ENCODE measurements at regions not wholly inside any gene's neighbourhood (a gene's known extent, or its start where the extent isn't known, plus 50 kb on each side); places are given as distances from the start of the nearest gene placed in this dataset.

DNA sequence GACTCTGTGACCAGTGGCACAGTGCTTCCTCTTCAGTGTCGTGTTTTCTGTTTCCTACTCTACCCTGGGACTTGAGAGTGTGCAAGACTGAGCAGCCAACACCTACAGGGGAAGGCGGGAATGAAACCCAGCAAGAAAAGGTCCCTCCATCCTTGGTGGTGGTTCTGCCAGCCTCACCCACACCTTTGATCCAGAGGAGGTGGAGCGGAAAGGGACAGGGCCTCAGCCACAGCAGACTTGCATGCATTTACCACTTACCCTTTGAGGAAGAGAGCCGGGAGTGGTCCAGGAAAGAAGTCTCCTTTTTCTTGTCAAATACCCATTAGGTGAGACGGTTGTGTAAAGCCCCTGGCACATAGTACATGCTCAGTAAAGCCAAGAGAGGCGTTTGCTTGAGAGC lies 164.8 kb upstream of the ZNF536 start:
- WGBS: 82% methylated on average over 6 of the region's 6 CpGs
- Histone ChIP-seq H3K27ac (ENCODE audit: low read depth in 1 of 2, low read length in 1 of 2) (no peak overlapping the region), H3K36me3 (ENCODE audit: control insufficient read depth in 2 of 2, insufficient read depth in 2 of 2, low read length in 1 of 2) (no peaks in the 10 kb centered on the region), H3K9me3 (ENCODE audit: control insufficient read depth in 2 of 2, insufficient read depth in 1 of 2, low read length in 1 of 2) (no peaks in the 10 kb centered on the region), H3K4me3 (ENCODE audit: low read length in 2 of 2) (no peak overlapping the region), H3K4me1 (ENCODE audit: control insufficient read depth in 2 of 2, insufficient read depth in 2 of 2, low read length in 2 of 2) (no peaks in the 10 kb centered on the region), H3K27me3 (ENCODE audit: control insufficient read depth in 2 of 2, insufficient read depth in 1 of 2, low read length in 1 of 2) (peaks cover 2% of the 10 kb centered on the region in 2 donors)
- DNase-seq (ENCODE audit: low read depth in 6 of 9, low spot score in 9 of 9): no peak

DNA sequence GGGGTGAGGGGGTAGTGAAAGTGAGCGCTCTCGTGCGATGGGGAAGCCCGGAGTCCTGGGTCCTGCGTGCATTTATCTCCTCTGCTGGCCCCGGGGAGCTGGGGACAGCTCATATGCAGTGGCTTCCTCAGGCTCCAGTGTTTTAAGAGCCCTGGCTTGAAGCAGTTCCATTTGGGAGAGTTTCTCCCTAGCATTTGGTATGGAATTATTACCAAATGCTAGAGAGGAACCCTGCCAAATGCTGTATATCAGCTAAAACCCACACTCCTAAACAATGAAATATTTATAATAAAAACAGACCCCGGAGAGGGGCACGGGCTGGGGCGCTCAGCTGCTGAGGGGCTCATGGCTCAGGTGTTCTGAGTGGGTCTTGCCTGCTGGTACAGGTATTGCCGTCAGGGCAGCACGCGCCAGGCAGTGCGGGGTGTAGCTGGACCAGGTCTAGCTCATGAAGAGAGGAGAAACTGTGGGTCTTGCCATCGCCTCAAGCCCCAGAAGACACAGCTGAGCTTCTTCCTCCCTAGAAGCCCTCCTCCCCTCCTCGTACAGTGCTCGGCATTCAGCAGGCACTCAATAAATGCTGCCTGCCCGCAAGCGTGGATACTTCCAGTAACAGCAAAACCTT lies 163.6 kb upstream of the ZNF536 start:
- H3K27me3 ChIP-seq (ENCODE audit: control insufficient read depth in 2 of 2, insufficient read depth in 1 of 2, low read length in 1 of 2): peaks cover 2% of the 10 kb centered on the region in 2 donors
- H3K27ac ChIP-seq (ENCODE audit: low read depth in 1 of 2, low read length in 1 of 2): no peak overlapping the region
- WGBS: 93% methylated on average over 18 of the region's 18 CpGs
- DNase-seq (ENCODE audit: low read depth in 6 of 9, low spot score in 9 of 9): no peak
- H3K9me3 ChIP-seq (ENCODE audit: control insufficient read depth in 2 of 2, insufficient read depth in 1 of 2, low read length in 1 of 2): no peaks in the 10 kb centered on the region
- no peak overlapping the region for H3K4me3 ChIP-seq (ENCODE audit: low read length in 2 of 2)
- H3K4me1 ChIP-seq (ENCODE audit: control insufficient read depth in 2 of 2, insufficient read depth in 2 of 2, low read length in 2 of 2): no peaks in the 10 kb centered on the region
- H3K36me3 ChIP-seq (ENCODE audit: control insufficient read depth in 2 of 2, insufficient read depth in 2 of 2, low read length in 1 of 2): no peaks in the 10 kb centered on the region

DNA sequence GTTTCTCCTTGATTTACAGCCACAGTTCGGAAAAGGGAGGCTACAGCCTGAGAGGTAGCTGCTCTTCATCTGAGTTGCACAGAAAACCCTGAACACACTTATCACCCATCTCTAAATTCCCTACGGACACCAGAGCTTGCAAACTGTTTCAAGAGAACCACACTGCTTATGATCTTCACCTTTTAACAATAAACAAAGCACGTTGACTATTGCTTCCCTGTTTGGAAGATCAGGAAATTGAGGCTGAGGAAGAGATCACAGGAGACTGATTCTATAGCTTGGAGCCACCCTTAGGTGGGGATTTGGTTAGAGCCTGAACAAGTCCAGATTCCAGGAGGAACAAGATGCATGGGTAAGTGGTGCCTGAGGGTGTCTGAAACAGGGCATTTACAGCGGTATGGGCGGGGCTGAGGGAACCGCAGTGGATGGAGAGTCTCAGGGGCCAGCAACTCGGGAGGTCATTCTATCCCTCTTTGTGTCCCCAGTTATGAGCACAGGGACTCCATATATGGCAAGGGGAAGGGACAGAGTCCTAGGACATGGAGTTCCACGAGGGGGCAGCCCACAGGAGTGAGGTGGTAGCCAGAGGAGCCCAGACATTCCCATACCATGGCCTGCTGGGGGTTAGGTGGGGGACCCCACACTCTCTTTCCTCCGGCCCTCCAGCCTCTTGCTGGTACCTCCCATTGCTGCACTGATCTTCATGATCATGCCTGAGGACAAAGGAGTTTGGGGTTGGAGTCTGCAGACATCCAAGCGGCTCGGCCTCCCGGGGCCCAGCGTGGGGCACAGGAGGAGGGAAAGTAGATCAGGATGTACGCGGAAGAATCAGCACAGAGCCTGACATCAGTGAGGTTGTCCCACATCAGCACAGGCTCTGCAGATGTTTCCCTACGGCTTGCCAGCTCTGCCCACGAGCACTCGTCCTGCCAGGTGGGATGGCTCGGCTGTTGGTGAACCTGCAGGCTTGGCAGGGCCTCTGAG lies 162.3 kb upstream of the ZNF536 start:
- no peaks in the 10 kb centered on the region for H3K36me3 ChIP-seq (ENCODE audit: control insufficient read depth in 2 of 2, insufficient read depth in 2 of 2, low read length in 1 of 2)
- WGBS: 76% methylated on average over 19 of the region's 19 CpGs
- H3K27me3 ChIP-seq (ENCODE audit: control insufficient read depth in 2 of 2, insufficient read depth in 1 of 2, low read length in 1 of 2): peaks cover 2% of the 10 kb centered on the region in 2 donors
- no peak for DNase-seq (ENCODE audit: low read depth in 6 of 9, low spot score in 9 of 9)
- no peak overlapping the region for H3K27ac ChIP-seq (ENCODE audit: low read depth in 1 of 2, low read length in 1 of 2)
- no peaks in the 10 kb centered on the region for H3K4me1 ChIP-seq (ENCODE audit: control insufficient read depth in 2 of 2, insufficient read depth in 2 of 2, low read length in 2 of 2)
- no peak overlapping the region for H3K4me3 ChIP-seq (ENCODE audit: low read length in 2 of 2)
- no peaks in the 10 kb centered on the region for H3K9me3 ChIP-seq (ENCODE audit: control insufficient read depth in 2 of 2, insufficient read depth in 1 of 2, low read length in 1 of 2)

GRCh38 chr19:30212574-30212973 lies 159.6 kb upstream of the ZNF536 start:
- Histone ChIP-seq H3K27me3 (ENCODE audit: control insufficient read depth in 2 of 2, insufficient read depth in 1 of 2, low read length in 1 of 2) (peaks cover 2% of the 10 kb centered on the region in 2 donors), H3K36me3 (ENCODE audit: control insufficient read depth in 2 of 2, insufficient read depth in 2 of 2, low read length in 1 of 2) (no peaks in the 10 kb centered on the region), H3K9me3 (ENCODE audit: control insufficient read depth in 2 of 2, insufficient read depth in 1 of 2, low read length in 1 of 2) (no peaks in the 10 kb centered on the region), H3K4me1 (ENCODE audit: control insufficient read depth in 2 of 2, insufficient read depth in 2 of 2, low read length in 2 of 2) (no peaks in the 10 kb centered on the region), H3K27ac (ENCODE audit: low read depth in 1 of 2, low read length in 1 of 2) (no peak overlapping the region), H3K4me3 (ENCODE audit: low read length in 2 of 2) (no peak overlapping the region)
- WGBS: 88% methylated on average over 12 of the region's 12 CpGs
- no peak for DNase-seq (ENCODE audit: low read depth in 6 of 9, low spot score in 9 of 9)

DNA sequence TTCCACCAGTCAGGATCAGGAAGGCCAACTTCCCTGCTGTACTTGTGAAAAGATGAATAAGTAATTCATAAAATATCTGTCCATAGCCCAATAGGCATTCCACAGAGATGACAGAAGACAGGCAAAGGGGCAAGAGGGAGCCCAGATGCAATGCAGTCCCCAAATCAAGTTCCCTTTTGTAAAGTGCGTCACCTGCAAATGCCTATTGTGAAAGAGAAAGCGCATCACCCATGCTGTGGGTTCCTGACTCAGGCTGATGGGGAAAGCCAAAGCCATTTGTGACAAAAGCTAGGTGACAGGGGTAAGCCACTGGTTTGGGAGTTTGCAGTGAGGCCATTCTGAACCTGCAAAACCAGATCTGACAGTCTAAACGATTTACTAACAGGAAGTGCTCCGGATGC lies 157.5 kb upstream of the ZNF536 start:
- Histone ChIP-seq H3K9me3 (ENCODE audit: control insufficient read depth in 2 of 2, insufficient read depth in 1 of 2, low read length in 1 of 2) (no peaks in the 10 kb centered on the region), H3K36me3 (ENCODE audit: control insufficient read depth in 2 of 2, insufficient read depth in 2 of 2, low read length in 1 of 2) (no peaks in the 10 kb centered on the region), H3K4me3 (ENCODE audit: low read length in 2 of 2) (no peak overlapping the region), H3K4me1 (ENCODE audit: control insufficient read depth in 2 of 2, insufficient read depth in 2 of 2, low read length in 2 of 2) (no peaks in the 10 kb centered on the region), H3K27me3 (ENCODE audit: control insufficient read depth in 2 of 2, insufficient read depth in 1 of 2, low read length in 1 of 2) (peaks cover 0 to 4% of the 10 kb centered on the region in 2 donors), H3K27ac (ENCODE audit: low read depth in 1 of 2, low read length in 1 of 2) (no peak overlapping the region)
- DNase-seq (ENCODE audit: low read depth in 6 of 9, low spot score in 9 of 9): no peak
- WGBS: 16% methylated on average over 4 of the region's 4 CpGs

DNA sequence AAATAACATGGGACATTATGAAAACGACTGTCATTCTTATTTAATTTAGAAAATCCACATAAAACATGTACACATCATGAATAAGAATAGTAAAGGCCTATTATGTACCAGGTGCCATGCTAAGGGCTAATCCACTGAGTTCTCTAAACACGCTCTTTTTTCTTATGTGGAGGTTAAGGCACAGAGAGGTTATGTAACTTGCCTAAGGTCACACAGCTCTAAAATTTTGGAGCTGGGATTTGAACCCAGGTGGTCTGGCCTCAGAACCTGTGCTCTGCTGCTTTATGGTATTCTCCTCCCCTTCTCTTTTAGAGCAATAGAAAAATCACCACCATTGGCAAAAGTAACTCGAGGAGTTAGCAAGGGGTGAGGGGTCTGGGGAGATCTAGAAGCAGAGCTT lies 156.9 kb upstream of the ZNF536 start:
- DNase-seq (ENCODE audit: low read depth in 6 of 9, low spot score in 9 of 9): no peak
- H3K27me3 ChIP-seq (ENCODE audit: control insufficient read depth in 2 of 2, insufficient read depth in 1 of 2, low read length in 1 of 2): peaks cover 0 to 5% of the 10 kb centered on the region in 2 donors

GRCh38 chr19:30216453-30216852 lies 155.7 kb upstream of the ZNF536 start:
- no peak overlapping the region for H3K4me3 ChIP-seq (ENCODE audit: low read length in 2 of 2)
- H3K27ac ChIP-seq (ENCODE audit: low read depth in 1 of 2, low read length in 1 of 2): no peak overlapping the region
- no peaks in the 10 kb centered on the region for H3K9me3 ChIP-seq (ENCODE audit: control insufficient read depth in 2 of 2, insufficient read depth in 1 of 2, low read length in 1 of 2)
- DNase-seq (ENCODE audit: low read depth in 6 of 9, low spot score in 9 of 9): no peak
- H3K27me3 ChIP-seq (ENCODE audit: control insufficient read depth in 2 of 2, insufficient read depth in 1 of 2, low read length in 1 of 2): peaks cover 3 to 7% of the 10 kb centered on the region in 2 donors
- 97% methylated on average over 4 of the region's 4 CpGs for WGBS
- no peaks in the 10 kb centered on the region for H3K4me1 ChIP-seq (ENCODE audit: control insufficient read depth in 2 of 2, insufficient read depth in 2 of 2, low read length in 2 of 2)
- no peaks in the 10 kb centered on the region for H3K36me3 ChIP-seq (ENCODE audit: control insufficient read depth in 2 of 2, insufficient read depth in 2 of 2, low read length in 1 of 2)

More for the DNA sequence above, 156.9 kb upstream of the ZNF536 start:
- H3K4me1 ChIP-seq (ENCODE audit: control insufficient read depth in 2 of 2, insufficient read depth in 2 of 2, low read length in 2 of 2): no peaks in the 10 kb centered on the region
- no peaks in the 10 kb centered on the region for H3K36me3 ChIP-seq (ENCODE audit: control insufficient read depth in 2 of 2, insufficient read depth in 2 of 2, low read length in 1 of 2)
- no peak overlapping the region for H3K27ac ChIP-seq (ENCODE audit: low read depth in 1 of 2, low read length in 1 of 2)
- H3K4me3 ChIP-seq (ENCODE audit: low read length in 2 of 2): no peak overlapping the region
- H3K9me3 ChIP-seq (ENCODE audit: control insufficient read depth in 2 of 2, insufficient read depth in 1 of 2, low read length in 1 of 2): no peaks in the 10 kb centered on the region
- WGBS: 81% methylated on average over 3 of the region's 3 CpGs

- Histone ChIP-seq H3K4me1 (ENCODE audit: control insufficient read depth in 2 of 2, insufficient read depth in 2 of 2, low read length in 2 of 2) (no peaks in the 10 kb centered on the region), H3K36me3 (ENCODE audit: control insufficient read depth in 2 of 2, insufficient read depth in 2 of 2, low read length in 1 of 2) (no peaks in the 10 kb centered on the region), H3K27me3 (ENCODE audit: control insufficient read depth in 2 of 2, insufficient read depth in 1 of 2, low read length in 1 of 2) (peaks cover 9 to 16% of the 10 kb centered on the region in 2 donors), H3K9me3 (ENCODE audit: control insufficient read depth in 2 of 2, insufficient read depth in 1 of 2, low read length in 1 of 2) (no peaks in the 10 kb centered on the region), H3K4me3 (ENCODE audit: low read length in 2 of 2) (no peak overlapping the region), H3K27ac (ENCODE audit: low read depth in 1 of 2, low read length in 1 of 2) (no peak overlapping the region)
- no peak for DNase-seq (ENCODE audit: low read depth in 6 of 9, low spot score in 9 of 9)
- 96% methylated on average over 5 of the region's 5 CpGs for WGBS
Measured at GRCh38 chr19:30217461-30217860, 154.7 kb upstream of the ZNF536 start.

DNA sequence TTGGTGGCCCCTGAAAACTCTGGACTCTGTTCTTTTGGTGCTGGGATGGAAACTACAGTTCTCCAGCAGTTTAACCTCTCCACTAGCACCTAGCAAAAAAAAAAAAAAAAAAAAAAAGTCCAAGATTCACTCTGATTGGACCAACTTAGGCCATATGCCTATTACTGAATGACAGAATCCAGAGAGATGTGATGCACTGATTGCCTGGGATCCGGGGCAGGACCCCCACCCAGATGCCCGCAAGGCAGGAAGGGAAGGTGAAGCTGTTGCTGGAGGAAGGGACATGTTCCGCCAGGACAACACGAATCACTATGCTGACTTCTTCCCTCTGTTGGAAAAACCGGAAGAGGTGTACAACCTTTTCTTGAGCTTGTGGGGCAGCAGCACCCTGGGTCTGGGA lies 152.5 kb upstream of the ZNF536 start:
- 92% methylated on average over 5 of the region's 5 CpGs for WGBS
- peaks cover 31 to 38% of the 10 kb centered on the region in 2 donors for H3K27me3 ChIP-seq (ENCODE audit: control insufficient read depth in 2 of 2, insufficient read depth in 1 of 2, low read length in 1 of 2)

More for the DNA sequence above, 152.5 kb upstream of the ZNF536 start:
- DNase-seq (ENCODE audit: low read depth in 6 of 9, low spot score in 9 of 9): no peak
- H3K27ac ChIP-seq (ENCODE audit: low read depth in 1 of 2, low read length in 1 of 2): no peak overlapping the region
- no peaks in the 10 kb centered on the region for H3K36me3 ChIP-seq (ENCODE audit: control insufficient read depth in 2 of 2, insufficient read depth in 2 of 2, low read length in 1 of 2)
- H3K4me3 ChIP-seq (ENCODE audit: low read length in 2 of 2): no peak overlapping the region
- H3K9me3 ChIP-seq (ENCODE audit: control insufficient read depth in 2 of 2, insufficient read depth in 1 of 2, low read length in 1 of 2): no peaks in the 10 kb centered on the region
- H3K4me1 ChIP-seq (ENCODE audit: control insufficient read depth in 2 of 2, insufficient read depth in 2 of 2, low read length in 2 of 2): no peaks in the 10 kb centered on the region

Measured in thymus (tissue), 11 donors.